NT2/D1 (cell line): ENCODE measurements at regions not wholly inside any gene's neighbourhood (a gene's known extent, or its start where the extent isn't known, plus 50 kb on each side); places are given as distances from the start of the nearest gene placed in this dataset.

Experiments used
- SUZ12 ChIP-seq: IDR thresholded peaks from 2 replicates; pipeline ENCODE4 v1.6.1; 2011; ENCODE audit not compliant: insufficient read length, insufficient read depth; ENCODE audit errors: extremely low read depth
- ZNF274 ChIP-seq: IDR thresholded peaks from 2 replicates; pipeline ENCODE4 v1.6.1; 2011; ENCODE audit warnings: mild to moderate bottlenecking, low read depth, low read length

DNA sequence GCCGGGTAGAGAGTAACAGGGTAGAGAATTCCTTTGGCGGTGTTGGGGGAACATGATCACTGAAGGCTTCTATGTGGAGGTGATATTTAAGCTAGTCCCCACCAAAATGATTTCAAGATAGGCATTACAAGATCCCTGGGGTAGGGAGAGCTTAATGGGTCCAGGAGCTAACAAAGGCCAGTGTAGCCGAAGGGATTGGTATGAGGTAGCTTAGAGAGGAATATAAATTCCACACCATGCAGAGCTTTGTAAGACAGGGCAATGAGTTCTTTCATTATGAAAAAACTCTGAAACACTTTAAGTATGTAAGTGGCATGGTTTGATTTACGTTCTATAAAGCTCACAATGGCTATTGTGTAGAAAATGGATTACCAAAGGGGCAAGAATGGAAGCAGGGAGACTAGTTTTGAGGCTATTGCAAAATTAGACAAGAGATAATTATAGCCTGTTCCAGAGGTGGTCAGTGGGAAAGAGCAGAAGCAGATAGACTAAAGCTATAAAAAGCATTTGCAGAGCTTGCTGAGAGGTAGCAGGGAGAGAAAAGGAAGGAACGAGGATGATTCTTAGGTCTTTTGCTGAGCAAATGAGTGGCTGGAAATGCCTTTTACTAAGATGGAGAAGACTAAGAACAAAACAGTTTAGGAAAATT lies 119.7 kb upstream of the SLC25A13 start:
- TF ChIP-seq ZNF274 = no peak
- TF ChIP-seq SUZ12 = no peak
